ENCODE measurements at regions not wholly inside any gene's neighbourhood (a gene's known extent, or its start where the extent isn't known, plus 50 kb on each side); places are given as distances from the start of the nearest gene placed in this dataset.

- TF ChIP-seq CTCF (IDR thresholded peaks at IDR 0.05) (no peak), POLR2AphosphoS5 (IDR thresholded peaks at IDR 0.05) (no peak)
These were observed 185.3 kb upstream of the POU3F1 start for GRCh38 chr1:38231941-38232340.
